HG02970 (cell line): ENCODE measurements at regions not wholly inside any gene's neighbourhood (a gene's known extent, or its start where the extent isn't known, plus 50 kb on each side); places are given as distances from the start of the nearest gene placed in this dataset.

Experiments used
- ATAC-seq: cut with Tn5 transposase; IDR thresholded peaks from one replicate; pipeline ENCODE4 v1.9.1; 2021; ENCODE audit warnings: mild to moderate bottlenecking, moderate library complexity, moderate number of reproducible peaks; ENCODE audit not compliant: unreplicated experiment, low FRiP score

- ATAC-seq: no peak
Observed at GRCh38 chr10:44043646-44044375, 341.1 kb downstream of the CXCL12 start.

DNA sequence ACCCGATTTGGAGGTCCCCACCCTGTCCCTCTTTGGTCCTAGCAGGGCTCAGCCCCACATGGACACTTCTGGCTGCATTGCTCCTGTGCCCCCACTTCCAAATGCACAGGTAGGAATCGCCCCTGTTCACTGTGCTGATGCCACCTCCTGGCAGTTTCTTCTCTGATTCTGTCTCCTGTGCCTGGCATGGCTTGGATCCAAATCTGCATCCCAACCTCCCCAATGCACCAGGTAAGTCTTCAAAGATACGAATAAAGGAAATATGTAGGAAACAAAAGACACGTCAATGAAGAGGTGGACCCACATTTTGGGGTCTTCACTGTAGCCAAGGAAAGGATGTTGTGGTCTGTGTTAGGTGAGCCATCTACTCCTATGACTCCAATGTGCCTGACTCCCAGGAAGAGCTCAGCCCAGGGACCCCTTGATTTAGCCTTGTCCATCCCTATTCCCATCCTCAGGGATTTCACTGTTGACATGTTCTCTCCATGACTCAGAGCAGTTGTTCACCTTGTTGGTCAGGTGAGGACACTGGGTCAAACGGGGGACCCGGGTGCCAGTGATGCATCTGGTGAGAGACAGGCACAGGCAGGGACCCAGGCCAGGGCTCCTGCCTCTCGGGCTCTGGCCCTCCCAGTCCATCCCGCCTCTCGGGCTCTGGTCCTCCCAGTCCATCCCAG lies 341.8 kb downstream of the CXCL12 start:
- ATAC-seq: no peak

- ATAC-seq: no peak
Observed at GRCh38 chr10:44042075-44042770, 342.7 kb downstream of the CXCL12 start.

DNA sequence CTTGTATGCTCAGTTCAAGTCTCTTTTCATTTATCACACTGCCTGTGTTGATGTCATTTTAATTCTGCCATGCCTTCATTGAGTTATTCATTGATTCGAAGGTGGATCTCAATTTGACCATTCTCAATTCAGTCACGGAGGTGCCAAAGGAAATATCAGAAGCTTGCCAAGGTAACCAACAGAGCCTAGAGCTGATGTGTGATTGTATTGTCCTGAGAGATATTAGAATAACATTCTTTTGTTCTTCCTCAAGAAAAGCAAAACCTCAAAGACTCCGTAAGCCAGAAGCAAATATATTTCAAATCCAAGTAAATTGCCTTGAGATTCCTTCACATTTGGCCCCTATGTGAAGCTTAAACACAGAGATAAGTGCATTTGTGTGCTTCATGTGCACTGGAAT lies 345.3 kb downstream of the CXCL12 start:
- ATAC-seq: no peak

- ATAC-seq: no peak
Observed at GRCh38 chr10:44036425-44036824, 348.5 kb downstream of the CXCL12 start.

DNA sequence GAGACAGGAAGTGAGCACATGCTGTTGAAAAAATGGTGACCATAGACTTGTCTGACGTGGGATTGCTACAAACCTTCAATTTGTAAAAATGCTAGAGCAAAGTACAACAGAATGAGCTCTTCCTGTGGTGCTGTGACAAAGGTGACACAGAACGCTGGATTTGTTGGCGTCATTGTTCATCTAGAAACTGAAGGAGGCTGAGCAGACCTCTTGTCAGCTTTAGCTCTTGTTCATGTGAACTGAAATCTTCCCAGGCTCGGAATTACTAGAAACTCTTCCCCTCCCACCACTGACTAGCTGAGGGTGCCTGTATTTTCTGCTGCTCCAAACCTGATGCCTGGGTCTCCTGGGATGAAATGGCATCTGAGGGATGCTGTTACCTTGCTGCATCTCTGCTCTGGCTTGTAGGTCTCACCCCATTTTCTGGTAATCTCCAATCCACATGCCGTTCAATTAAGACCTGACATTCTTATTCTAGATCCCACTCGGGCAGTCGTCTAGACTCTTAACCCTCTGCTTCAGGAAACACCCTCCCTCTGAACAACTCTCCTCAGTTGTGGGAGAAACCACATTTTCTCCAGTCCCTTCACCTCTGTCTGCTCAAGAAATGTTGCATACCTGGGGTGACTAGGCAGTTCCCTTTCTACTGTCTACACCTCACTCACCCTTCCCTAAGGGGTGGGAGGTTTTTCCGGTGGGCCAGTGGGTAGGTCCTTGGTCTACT lies 349.3 kb downstream of the CXCL12 start:
- ATAC-seq: no peak

DNA sequence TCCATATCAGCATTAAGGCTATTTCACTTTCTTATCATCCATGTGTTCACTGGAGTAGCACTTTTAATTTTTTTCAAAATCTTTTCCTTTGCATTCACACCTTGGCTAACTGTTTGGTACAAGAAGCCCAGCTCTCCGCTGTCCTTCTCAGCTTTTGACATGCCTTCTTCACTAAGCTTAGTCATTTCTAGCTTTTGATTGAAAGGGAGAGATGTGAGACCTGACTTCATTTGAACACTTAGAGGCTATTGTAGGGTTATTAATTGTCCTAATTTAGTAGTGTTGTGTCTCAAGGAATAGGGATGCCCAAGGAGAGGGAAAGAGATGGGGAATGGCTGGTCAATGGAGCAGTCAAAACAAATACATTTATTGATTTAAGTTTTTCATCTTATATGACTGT lies 350.0 kb downstream of the CXCL12 start:
- ATAC-seq: no peak

DNA sequence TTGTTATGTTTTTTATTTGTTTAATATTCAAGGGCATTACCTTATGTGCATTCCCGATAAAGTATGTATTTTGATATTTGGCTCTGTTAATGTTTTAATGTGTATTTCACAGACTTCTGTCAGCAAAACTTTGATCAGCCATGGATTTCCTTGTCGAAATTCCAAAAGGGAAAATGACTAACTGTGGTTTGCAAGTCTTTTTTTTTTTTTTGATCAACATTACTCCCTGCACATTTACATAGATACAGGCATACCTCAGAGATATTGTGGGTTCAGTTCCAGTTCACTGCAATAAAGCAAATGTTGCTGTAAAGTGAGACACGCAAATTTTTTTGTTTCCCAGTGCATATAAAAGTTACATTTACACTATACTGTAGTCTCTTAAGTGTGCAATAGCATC lies 351.9 kb downstream of the CXCL12 start:
- ATAC-seq: no peak

DNA sequence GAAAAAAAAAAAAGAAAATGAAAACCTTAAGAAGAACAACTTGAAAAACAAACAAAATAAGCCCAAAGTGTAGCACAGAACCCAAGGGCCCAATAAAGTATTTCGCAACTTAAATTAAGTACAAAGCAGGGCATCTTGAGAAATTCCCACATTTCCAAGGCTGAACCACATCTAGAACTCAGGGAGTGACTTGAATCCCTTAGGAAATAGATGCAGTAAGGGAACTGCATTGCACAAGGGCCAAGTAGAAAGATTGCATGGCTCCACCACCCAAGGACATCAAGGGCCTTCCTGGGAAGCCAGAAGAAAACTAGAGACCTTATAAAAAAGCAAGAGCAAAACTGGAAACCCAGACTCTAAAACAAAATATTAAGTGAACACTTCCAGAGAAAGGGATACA lies 352.7 kb downstream of the CXCL12 start:
- no peak for ATAC-seq

- ATAC-seq: no peak
Observed at GRCh38 chr10:44030738-44031137, 354.2 kb downstream of the CXCL12 start.

DNA sequence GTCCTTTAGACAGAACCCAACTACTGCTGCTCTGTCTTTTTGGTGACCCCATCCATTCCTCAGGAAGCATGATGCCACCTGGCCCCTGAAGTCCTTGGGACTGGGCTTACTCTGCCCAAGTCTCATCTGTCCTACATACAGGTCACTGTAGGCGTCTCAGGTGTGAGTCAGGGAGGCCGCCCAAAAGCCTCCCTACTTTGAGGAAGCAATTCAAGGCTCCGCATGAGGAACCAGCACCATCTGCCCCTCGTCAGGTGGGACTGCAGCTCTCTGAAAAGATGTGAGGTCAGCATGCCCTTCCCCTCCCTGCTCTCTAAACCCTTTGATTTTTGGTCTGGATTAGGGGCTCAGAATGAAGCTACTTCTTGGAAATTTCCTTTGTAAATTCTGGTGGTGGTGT lies 354.8 kb downstream of the CXCL12 start:
- no peak for ATAC-seq

DNA sequence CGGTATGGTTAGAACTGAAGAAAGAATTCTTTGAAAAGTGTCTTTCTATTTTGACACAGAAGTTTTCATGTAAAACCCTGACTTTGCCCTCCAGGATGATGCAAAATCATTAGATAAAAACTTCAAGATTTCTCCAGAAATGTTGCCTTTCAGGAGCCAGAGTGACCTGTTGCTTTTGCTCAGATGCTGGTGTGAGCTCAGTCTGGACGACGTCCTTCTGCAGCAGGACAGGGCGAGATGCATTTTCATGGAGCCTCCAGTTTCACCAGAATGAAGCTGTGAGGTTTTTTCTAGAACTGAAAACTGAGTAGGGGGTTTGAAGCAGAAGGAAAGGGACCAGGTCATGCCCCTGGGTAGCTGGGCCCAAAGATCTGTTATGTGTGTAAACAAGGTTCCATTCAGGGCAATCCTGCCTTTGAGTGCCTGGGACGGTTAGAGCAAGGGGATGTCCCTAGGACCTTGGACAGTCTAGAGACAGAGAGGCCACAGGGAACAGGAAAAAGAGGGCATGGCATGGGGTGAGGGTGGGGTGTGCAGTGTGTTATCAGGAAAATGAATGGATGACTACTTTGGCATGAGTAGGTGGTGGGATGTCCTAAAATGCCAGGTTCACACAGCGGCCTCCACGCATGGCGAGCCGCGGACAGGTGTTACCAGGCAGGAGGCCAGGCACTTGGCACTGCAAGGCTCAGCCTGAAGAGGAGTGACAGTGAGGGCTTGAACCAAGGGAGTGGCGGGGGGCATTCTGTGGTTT lies 356.3 kb downstream of the CXCL12 start:
- ATAC-seq: no peak

- no peak for ATAC-seq
Observed at GRCh38 chr10:44024356-44025116, 360.4 kb downstream of the CXCL12 start.

- ATAC-seq: no peak
Observed at GRCh38 chr10:44023517-44023916, 361.4 kb downstream of the CXCL12 start.

GRCh38 chr10:44022203-44022602 lies 362.7 kb downstream of the CXCL12 start:
- ATAC-seq: no peak

DNA sequence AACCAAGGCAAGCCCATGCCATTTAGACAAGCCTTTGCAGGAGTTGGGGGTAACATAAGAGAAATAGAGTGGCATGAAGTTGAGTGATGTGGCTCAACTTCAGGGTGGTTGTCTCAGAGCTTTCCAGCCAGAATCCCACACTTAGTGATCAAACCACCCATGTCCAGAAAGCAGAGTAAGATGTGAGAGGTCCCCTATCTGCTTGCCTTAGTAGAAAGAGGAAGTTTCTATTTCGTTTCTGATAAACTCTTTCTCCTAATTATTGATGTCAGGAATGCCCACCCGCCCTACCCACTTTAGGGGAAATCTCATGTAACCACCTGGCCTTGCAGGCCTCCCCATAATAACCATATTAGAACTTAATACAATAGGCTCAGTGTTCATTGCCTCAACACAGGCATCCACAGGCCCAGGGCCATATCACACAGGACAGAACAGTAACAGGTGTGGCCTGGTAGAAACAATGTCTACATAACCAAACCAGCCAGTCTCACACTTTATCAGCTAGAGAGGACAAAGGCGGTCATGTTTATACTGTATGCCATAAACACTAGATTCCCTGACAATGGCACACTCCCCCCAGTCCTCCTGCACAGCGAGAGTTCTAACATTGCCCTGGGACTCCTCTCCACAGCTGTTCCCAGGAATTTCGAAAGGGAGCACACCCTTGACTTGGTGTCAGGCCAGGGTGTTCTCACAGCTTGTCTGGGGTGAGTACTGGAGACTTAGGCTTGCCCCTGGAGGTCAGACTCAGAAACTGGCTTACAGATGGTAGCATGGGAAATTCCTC lies 364.4 kb downstream of the CXCL12 start:
- no peak for ATAC-seq

DNA sequence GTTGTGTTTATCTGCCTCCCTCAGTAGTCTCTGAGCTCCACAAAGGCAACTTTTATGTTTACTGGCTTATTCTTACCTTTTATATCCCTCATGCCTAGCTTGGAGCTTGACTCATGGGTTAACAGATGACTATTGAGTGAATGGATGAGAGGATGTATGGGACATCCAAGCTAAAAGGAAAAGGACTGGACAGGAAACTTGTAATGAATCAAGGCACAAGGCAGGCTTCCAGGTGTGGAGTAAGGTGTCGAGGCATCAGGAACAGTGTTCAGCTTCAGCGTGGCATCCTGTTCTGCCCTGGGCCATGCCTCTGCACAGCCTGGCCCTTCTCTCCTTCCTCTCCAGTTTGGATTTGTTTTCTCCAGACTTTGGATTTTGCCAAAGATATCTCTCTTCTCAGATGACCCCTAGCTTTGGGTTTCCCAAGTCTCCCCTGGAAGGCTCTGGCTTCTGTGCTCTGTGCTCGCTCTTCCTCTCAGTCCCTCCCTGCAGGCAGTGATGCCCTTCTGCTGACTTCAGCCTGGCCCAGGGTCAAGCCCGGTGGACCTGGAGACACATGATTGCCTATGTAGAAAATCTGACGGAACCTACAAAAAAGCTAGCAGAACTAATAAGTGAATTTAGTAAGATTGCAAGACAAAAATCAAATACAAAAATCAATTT lies 367.3 kb downstream of the CXCL12 start:
- ATAC-seq: no peak
